Stimulated activated CD4-positive, alpha-beta T cell treated with anti-CD3 and anti-CD28 coated beads, Interleukin-1b, Interleukin-23, amount 100 ng/mL, for 1 hour (primary cell): ENCODE measurements at regions not wholly inside any gene's neighbourhood (a gene's known extent, or its start where the extent isn't known, plus 50 kb on each side); places are given as distances from the start of the nearest gene placed in this dataset.
"Not testable (repeated sequence)": the region's sequence is repeated elsewhere in the genome, so short reads cannot be mapped to it uniquely, and the experiment has no call there.

Experiments used
- DNase-seq, 2 donors: peaks; one replicate each; pipeline ENCODE4 v3.0.0-alpha.2; 2020; ENCODE audit warnings: low read depth in 2 of 2

GRCh38 chr7:66413379-66414114 is 208.4 kb downstream of the TPST1 start:
- peak; percentile 58 to 59 for DNase-seq

GRCh38 chr7:66415659-66416265 is 210.6 kb downstream of the TPST1 start:
- DNase-seq, result no peak

- DNase-seq, result no peak
Measured at GRCh38 chr7:66418537-66418936, 210.1 kb upstream of the KCTD7 start.

- DNase-seq, result no peak
Measured at GRCh38 chr7:66419210-66419609, 209.5 kb upstream of the KCTD7 start.

- no peak for DNase-seq
Measured at GRCh38 chr7:66421830-66422475, 206.7 kb upstream of the KCTD7 start.

GRCh38 chr7:66423729-66424128 is 205.0 kb upstream of the KCTD7 start:
- DNase-seq, result no peak

- no peak for DNase-seq
Measured at GRCh38 chr7:66426332-66426731, 202.3 kb upstream of the KCTD7 start.

GRCh38 chr7:66426996-66427395 is 201.7 kb upstream of the KCTD7 start:
- DNase-seq, result no peak

- DNase-seq, result no peak
Measured at GRCh38 chr7:66427956-66428355, 200.7 kb upstream of the KCTD7 start.

GRCh38 chr7:66429498-66430163 is 199.1 kb upstream of the KCTD7 start:
- DNase-seq, result no peak

GRCh38 chr7:66430164-66430545 is 198.5 kb upstream of the KCTD7 start:
- no peak for DNase-seq

- not testable (repeated sequence) for DNase-seq
Measured at GRCh38 chr7:66438703-66439405, 189.8 kb upstream of the KCTD7 start.

- no peak for DNase-seq
Measured at GRCh38 chr7:66442385-66442784, 186.3 kb upstream of the KCTD7 start.

- no peak for DNase-seq
Measured at GRCh38 chr7:66443946-66444345, 184.7 kb upstream of the KCTD7 start.

GRCh38 chr7:66447007-66447406 is 181.7 kb upstream of the KCTD7 start:
- not testable (repeated sequence) for DNase-seq

GRCh38 chr7:66450814-66451213 is 177.9 kb upstream of the KCTD7 start:
- DNase-seq, result not testable (repeated sequence)

- DNase-seq, result not testable (repeated sequence)
Measured at GRCh38 chr7:66451713-66452112, 177.0 kb upstream of the KCTD7 start.

- DNase-seq, result no peak
Measured at GRCh38 chr7:66452165-66452564, 176.5 kb upstream of the KCTD7 start.

- DNase-seq, result no peak
Measured at GRCh38 chr7:66453340-66453739, 175.3 kb upstream of the KCTD7 start.

GRCh38 chr7:66454600-66455225 is 174.0 kb upstream of the KCTD7 start:
- DNase-seq, result no peak

GRCh38 chr7:66455432-66455831 is 173.2 kb upstream of the KCTD7 start:
- DNase-seq, result not testable (repeated sequence)
